Caki2 (cell line): ENCODE measurements at regions not wholly inside any gene's neighbourhood (a gene's known extent, or its start where the extent isn't known, plus 50 kb on each side); places are given as distances from the start of the nearest gene placed in this dataset.
"Not testable (repeated sequence)": the region's sequence is repeated elsewhere in the genome, so short reads cannot be mapped to it uniquely, and the experiment has no call there.

Source experiments
- DNase-seq: peaks from one replicate; pipeline ENCODE4 v3.0.0-alpha.2; 2015; ENCODE audit warnings: low read depth
- in situ Hi-C: cut with HindIII; loops from 2 replicates; pipeline ENCODE4 v1.10.0; 2016; ENCODE audit warnings: low sequenced_read_pairs, low pct_unique_long_range_greater_than_20kb, mixed read lengths

- DNase-seq = no peak
- in situ Hi-C loops = no loop called here
Measured at GRCh38 chr16:87150262-87150661, 166.9 kb downstream of the C16orf95 start.

- in situ Hi-C loops = no loop called here
- no peak for DNase-seq
Measured at GRCh38 chr16:87150681-87151280, 166.4 kb downstream of the C16orf95 start.

GRCh38 chr16:87152221-87152755, 164.9 kb downstream of the C16orf95 start:
- in situ Hi-C loops = no loop called here
- no peak for DNase-seq

- in situ Hi-C loops = no loop called here
- no peak for DNase-seq
Measured at GRCh38 chr16:87153326-87153725, 163.9 kb downstream of the C16orf95 start.

GRCh38 chr16:87155315-87155714, 161.9 kb downstream of the C16orf95 start:
- in situ Hi-C loops, DNase-seq: not testable (repeated sequence)

GRCh38 chr16:87156195-87156594, 161.0 kb downstream of the C16orf95 start:
- in situ Hi-C loops = no loop called here
- no peak for DNase-seq

GRCh38 chr16:87160234-87160636, 157.0 kb downstream of the C16orf95 start:
- in situ Hi-C loops = no loop called here
- no peak for DNase-seq

GRCh38 chr16:87160701-87161337, 156.4 kb downstream of the C16orf95 start:
- DNase-seq = no peak
- in situ Hi-C loops = no loop called here

GRCh38 chr16:87161410-87161809, 155.8 kb downstream of the C16orf95 start:
- in situ Hi-C loops, DNase-seq: not testable (repeated sequence)

- DNase-seq = no peak
- in situ Hi-C loops = no loop called here
Measured at GRCh38 chr16:87161822-87162676, 155.1 kb downstream of the C16orf95 start.

- in situ Hi-C loops, DNase-seq: not testable (repeated sequence)
Measured at GRCh38 chr16:87162799-87163198, 154.4 kb downstream of the C16orf95 start.

- in situ Hi-C loops = no loop called here
- no peak for DNase-seq
Measured at GRCh38 chr16:87163637-87164036, 153.6 kb downstream of the C16orf95 start.

GRCh38 chr16:87165151-87165550, 152.0 kb downstream of the C16orf95 start:
- in situ Hi-C loops = no loop called here
- no peak for DNase-seq

- DNase-seq = no peak
- in situ Hi-C loops = no loop called here
Measured at GRCh38 chr16:87165885-87166284, 151.3 kb downstream of the C16orf95 start.

- in situ Hi-C loops = no loop called here
Measured at GRCh38 chr16:87166321-87166720, 150.9 kb downstream of the C16orf95 start.

GRCh38 chr16:87166934-87167333, 150.3 kb downstream of the C16orf95 start:
- in situ Hi-C loops = no loop called here
- no peak for DNase-seq

More at GRCh38 chr16:87166321-87166720, 150.9 kb downstream of the C16orf95 start:
- DNase-seq = no peak

- in situ Hi-C loops = no loop called here
- DNase-seq = no peak
Measured at GRCh38 chr16:87169509-87169995, 147.6 kb downstream of the C16orf95 start.

GRCh38 chr16:87170310-87170709, 146.9 kb downstream of the C16orf95 start:
- in situ Hi-C loops = no loop called here

GRCh38 chr16:87171723-87172122, 145.5 kb downstream of the C16orf95 start:
- no peak for DNase-seq
- in situ Hi-C loops = no loop called here

More at GRCh38 chr16:87170310-87170709, 146.9 kb downstream of the C16orf95 start:
- no peak for DNase-seq
